ENCODE measurements at regions not wholly inside any gene's neighbourhood (a gene's known extent, or its start where the extent isn't known, plus 50 kb on each side); places are given as distances from the start of the nearest gene placed in this dataset.

- TF ChIP-seq CTCF (IDR thresholded peaks at IDR 0.05; ENCODE audit: low read depth, low read length) (no peak), EZH2phosphoT487 (IDR thresholded peaks at IDR 0.05; ENCODE audit: low read depth) (no peak)
Observed at GRCh38 chr16:6803176-6803575, 529.5 kb upstream of the RBFOX1 start.
